GM12878 (cell line): ENCODE measurements at regions not wholly inside any gene's neighbourhood (a gene's known extent, or its start where the extent isn't known, plus 50 kb on each side); places are given as distances from the start of the nearest gene placed in this dataset.

ENCODE experiments used
- ATF2 ChIP-seq: IDR thresholded peaks from 2 replicates; pipeline ENCODE4 v1.6.1; 2012; ENCODE audit warnings: low read length, inconsistent platforms
- ATF7 ChIP-seq: fragments of 450-650 bp; IDR thresholded peaks from 2 replicates; pipeline ENCODE4 v1.6.1; 2016; ENCODE audit warnings: low read depth, mild to moderate bottlenecking
- CEBPB ChIP-seq, 2 experiments: fragments of 150-350 bp in 1 of 2; IDR thresholded peaks; 2 replicates each; pipeline ENCODE4 v1.6.1; 2012 to 2014; ENCODE audit warnings: low read depth in 2 of 2, low read length in 2 of 2, borderline replicate concordance in 1 of 2, inconsistent platforms in 1 of 2
- EP300 ChIP-seq, 2 experiments: fragments of 150-350 bp in 1 of 2; IDR thresholded peaks; 2 replicates each; pipeline ENCODE4 v1.6.1; 2011 to 2012; ENCODE audit warnings: low read depth in 2 of 2, low read length in 2 of 2, borderline replicate concordance in 1 of 2, improper control_type of control experiment in 1 of 2, inconsistent platforms in 1 of 2; ENCODE audit not compliant: control insufficient read depth in 1 of 2
- FOS ChIP-seq: IDR thresholded peaks from 3 replicates; pipeline ENCODE4 v1.6.1; 2011; ENCODE audit warnings: borderline replicate concordance; ENCODE audit not compliant: insufficient read length; ENCODE audit errors: extremely low read depth
- HCFC1 ChIP-seq: fragments of 150-350 bp; IDR thresholded peaks from 2 replicates; pipeline ENCODE4 v1.6.1; 2014; ENCODE audit warnings: low read length
- IKZF2 ChIP-seq, 2 experiments: fragments of 450-650 bp; IDR thresholded peaks; 2 replicates each; pipeline ENCODE4 v1.6.1; 2017; ENCODE audit warnings: mild to moderate bottlenecking in 2 of 2, moderate library complexity in 2 of 2
- MEF2B ChIP-seq: fragments of 450-650 bp; IDR thresholded peaks from 2 replicates; pipeline ENCODE4 v1.6.1; 2018; ENCODE audit warnings: mild to moderate bottlenecking, moderate library complexity; ENCODE audit not compliant: partially characterized antibody, poor library complexity, severe bottlenecking
- MYB ChIP-seq: fragments of 150-350 bp; IDR thresholded peaks from 2 replicates; pipeline ENCODE4 v1.6.1; 2014; ENCODE audit warnings: mild to moderate bottlenecking, low read depth, low read length, borderline replicate concordance
- NFIC ChIP-seq: IDR thresholded peaks from 2 replicates; pipeline ENCODE4 v1.6.1; 2012; ENCODE audit warnings: low read depth, mild to moderate bottlenecking, inconsistent platforms, low read length, moderate library complexity
- NR2F1 ChIP-seq: fragments of 450-650 bp; conservative IDR thresholded peaks from 2 replicates; pipeline ENCODE4 v1.6.1; 2017; ENCODE audit warnings: mild to moderate bottlenecking
- PKNOX1 ChIP-seq: fragments of 450-650 bp; IDR thresholded peaks from 2 replicates; pipeline ENCODE4 v1.6.1; 2016; ENCODE audit warnings: mild to moderate bottlenecking
- RCOR1 ChIP-seq: conservative IDR thresholded peaks from 2 replicates; pipeline ENCODE4 v1.6.1; 2012; ENCODE audit warnings: low read depth, low read length, improper control_type of control experiment
- RUNX3 ChIP-seq: IDR thresholded peaks from 2 replicates; pipeline ENCODE4 v1.6.1; 2012; ENCODE audit warnings: low read length, inconsistent platforms
- SUPT20H ChIP-seq: IDR thresholded peaks from 2 replicates; pipeline ENCODE4 v1.6.1; 2011; ENCODE audit warnings: low read depth, mild to moderate bottlenecking, low read length, moderate library complexity, borderline replicate concordance; ENCODE audit not compliant: control insufficient read depth
- ZBTB4 ChIP-seq: fragments of 450-650 bp; formaldehyde crosslinking; IDR thresholded peaks from 2 replicates; pipeline ENCODE4 v1.4.0; 2022; ENCODE audit warnings: mild to moderate bottlenecking, moderate library complexity
- ZNF274 ChIP-seq: IDR thresholded peaks from one replicate; pipeline ENCODE4 v1.8.0; 2011; ENCODE audit not compliant: insufficient read length, insufficient read depth
- TF ChIP-seq, protein P1 (sequence below): fragments of 450-650 bp; IDR thresholded peaks from 2 replicates; pipeline ENCODE4 v1.6.1; 2017; ENCODE audit warnings: mild to moderate bottlenecking, moderate library complexity

DNA sequence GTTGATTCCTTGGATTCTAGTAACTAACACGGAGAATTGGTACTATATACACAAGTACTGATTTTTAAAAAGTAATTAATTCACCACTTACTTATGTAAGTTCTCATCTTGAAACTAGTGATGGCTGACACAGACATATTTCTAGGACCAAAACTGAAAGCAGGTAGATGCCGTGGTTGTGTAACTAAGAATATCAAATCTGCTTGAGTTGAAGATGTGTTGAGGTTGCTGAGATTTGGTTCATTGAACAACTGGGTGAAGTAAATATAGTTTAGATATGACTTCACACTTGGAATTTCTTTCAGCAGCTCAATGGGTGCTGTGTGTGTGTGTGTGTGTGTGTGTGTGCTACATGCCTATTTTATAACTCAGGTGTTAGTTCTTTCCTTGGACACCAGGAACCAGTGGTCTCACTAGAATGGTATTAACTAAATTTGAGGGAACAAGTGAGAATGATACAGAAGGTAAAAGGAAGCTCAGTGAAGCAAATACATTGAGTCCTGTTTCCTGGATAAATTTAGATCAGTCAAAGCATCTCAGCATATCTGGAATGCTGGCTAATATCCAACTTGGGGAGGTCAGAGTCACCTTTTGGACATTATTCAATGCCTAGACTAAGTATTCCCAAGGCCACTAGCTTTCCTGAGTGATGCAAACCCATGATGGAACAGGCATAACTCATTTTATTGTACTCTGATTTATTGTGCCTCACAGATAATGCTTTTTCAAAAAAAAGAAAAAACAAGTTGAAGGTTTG, 110.7 kb upstream of the ZEB2 start (continued):
- TF ChIP-seq CEBPB (IDR thresholded peaks at IDR 0.05; ENCODE audit: borderline replicate concordance in 1 of 2, low read depth in 2 of 2, low read length in 2 of 2) (0 out of 4 replicates have a peak, but pooled peaks of 1 of the 2 experiments have one; percentile 34), SUPT20H (no peak), MYB (no peak), FOS (no peak), EP300 (IDR thresholded peaks at IDR 0.05; ENCODE audit: borderline replicate concordance in 1 of 2, control insufficient read depth in 1 of 2, low read depth in 2 of 2, low read length in 2 of 2) (no peak), NFIC (peak; percentile 38; the same call in 1 of the 2 replicates), ATF7 (no peak), NR2F1 (no peak), HCFC1 (no peak), ZNF274 (no peak), RCOR1 (no peak), MEF2B (peak; percentile 27), RUNX3 (peak; percentile 63), ZBTB4 (CRISPR knock-in tag) (no peak), ATF2 (peak; percentile 55; the same call in 1 of the 2 replicates), PKNOX1 (no peak), IKZF2 (IDR thresholded peaks at IDR 0.05) (no peak)
- TF ChIP-seq, protein P1, sequence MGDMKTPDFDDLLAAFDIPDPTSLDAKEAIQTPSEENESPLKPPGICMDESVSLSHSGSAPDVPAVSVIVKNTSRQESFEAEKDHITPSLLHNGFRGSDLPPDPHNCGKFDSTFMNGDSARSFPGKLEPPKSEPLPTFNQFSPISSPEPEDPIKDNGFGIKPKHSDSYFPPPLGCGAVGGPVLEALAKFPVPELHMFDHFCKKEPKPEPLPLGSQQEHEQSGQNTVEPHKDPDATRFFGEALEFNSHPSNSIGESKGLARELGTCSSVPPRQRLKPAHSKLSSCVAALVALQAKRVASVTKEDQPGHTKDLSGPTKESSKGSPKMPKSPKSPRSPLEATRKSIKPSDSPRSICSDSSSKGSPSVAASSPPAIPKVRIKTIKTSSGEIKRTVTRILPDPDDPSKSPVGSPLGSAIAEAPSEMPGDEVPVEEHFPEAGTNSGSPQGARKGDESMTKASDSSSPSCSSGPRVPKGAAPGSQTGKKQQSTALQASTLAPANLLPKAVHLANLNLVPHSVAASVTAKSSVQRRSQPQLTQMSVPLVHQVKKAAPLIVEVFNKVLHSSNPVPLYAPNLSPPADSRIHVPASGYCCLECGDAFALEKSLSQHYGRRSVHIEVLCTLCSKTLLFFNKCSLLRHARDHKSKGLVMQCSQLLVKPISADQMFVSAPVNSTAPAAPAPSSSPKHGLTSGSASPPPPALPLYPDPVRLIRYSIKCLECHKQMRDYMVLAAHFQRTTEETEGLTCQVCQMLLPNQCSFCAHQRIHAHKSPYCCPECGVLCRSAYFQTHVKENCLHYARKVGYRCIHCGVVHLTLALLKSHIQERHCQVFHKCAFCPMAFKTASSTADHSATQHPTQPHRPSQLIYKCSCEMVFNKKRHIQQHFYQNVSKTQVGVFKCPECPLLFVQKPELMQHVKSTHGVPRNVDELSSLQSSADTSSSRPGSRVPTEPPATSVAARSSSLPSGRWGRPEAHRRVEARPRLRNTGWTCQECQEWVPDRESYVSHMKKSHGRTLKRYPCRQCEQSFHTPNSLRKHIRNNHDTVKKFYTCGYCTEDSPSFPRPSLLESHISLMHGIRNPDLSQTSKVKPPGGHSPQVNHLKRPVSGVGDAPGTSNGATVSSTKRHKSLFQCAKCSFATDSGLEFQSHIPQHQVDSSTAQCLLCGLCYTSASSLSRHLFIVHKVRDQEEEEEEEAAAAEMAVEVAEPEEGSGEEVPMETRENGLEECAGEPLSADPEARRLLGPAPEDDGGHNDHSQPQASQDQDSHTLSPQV = no peak
